VCaP (cell line): ENCODE measurements at regions not wholly inside any gene's neighbourhood (a gene's known extent, or its start where the extent isn't known, plus 50 kb on each side); places are given as distances from the start of the nearest gene placed in this dataset.
"Not testable (repeated sequence)": the region's sequence is repeated elsewhere in the genome, so short reads cannot be mapped to it uniquely, and the experiment has no call there.

Source experiments
- H3K27ac ChIP-seq: fragments of 450-650 bp; 2 replicates; pipeline ENCODE4 v1.5.1; 2017
- CTCF ChIP-seq: fragments of 450-650 bp; conservative IDR thresholded peaks from 2 replicates; pipeline ENCODE4 v1.5.1; 2017; ENCODE audit warnings: mild to moderate bottlenecking, moderate library complexity

GRCh38 chr13:42373048-42373812, 101.3 kb downstream of the AKAP11 start:
- no peak for TF ChIP-seq CTCF
- H3K27ac ChIP-seq = no peak overlapping the region

DNA sequence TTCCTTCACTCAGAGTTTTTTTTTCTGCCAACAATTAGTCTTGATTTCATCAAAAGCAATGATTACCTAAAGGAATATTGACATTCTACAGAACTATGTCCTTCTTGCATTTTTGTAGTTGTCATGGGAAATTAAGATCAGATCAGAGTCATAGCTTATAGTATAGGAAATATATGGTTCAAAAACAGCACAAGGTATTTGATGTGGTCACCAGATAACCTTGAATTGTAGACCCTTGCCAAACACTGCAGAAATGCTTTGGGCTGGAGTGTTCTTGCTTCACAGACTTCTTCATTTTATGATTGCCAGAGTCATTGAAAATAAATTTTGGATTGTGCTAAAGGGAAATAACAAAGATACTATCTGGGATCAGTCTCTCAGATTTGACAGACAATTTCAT, 103.7 kb downstream of the AKAP11 start:
- no peak for TF ChIP-seq CTCF
- H3K27ac ChIP-seq = no peak overlapping the region

- no peak for TF ChIP-seq CTCF
- H3K27ac ChIP-seq = no peak overlapping the region
Measured at GRCh38 chr13:42377640-42378382, 105.9 kb downstream of the AKAP11 start.

DNA sequence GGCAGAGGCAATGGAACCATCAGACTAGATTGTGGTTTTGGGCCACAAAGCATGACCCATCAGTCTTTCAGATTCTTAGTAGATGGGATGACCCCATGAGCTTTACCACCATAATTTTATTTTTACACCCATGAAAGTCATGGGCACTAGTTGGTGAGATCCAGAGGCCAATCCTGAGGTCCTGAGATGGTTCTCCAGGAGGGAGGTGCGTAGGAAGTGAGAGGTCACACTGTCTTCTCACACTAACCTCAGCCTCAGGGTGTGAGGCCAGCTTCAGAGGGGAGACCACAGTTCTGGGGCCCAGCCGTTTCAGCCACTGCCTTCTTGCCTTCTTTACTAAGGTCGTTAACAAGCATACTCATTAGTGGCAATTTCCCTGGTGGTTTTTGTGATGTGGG, 106.4 kb downstream of the AKAP11 start:
- no peak for TF ChIP-seq CTCF
- no peak overlapping the region for H3K27ac ChIP-seq

GRCh38 chr13:42379241-42379640, 107.3 kb downstream of the AKAP11 start:
- TF ChIP-seq CTCF = no peak
- no peak overlapping the region for H3K27ac ChIP-seq

- no peak for TF ChIP-seq CTCF
- H3K27ac ChIP-seq = no peak overlapping the region
Measured at GRCh38 chr13:42380420-42381164, 108.6 kb downstream of the AKAP11 start.

DNA sequence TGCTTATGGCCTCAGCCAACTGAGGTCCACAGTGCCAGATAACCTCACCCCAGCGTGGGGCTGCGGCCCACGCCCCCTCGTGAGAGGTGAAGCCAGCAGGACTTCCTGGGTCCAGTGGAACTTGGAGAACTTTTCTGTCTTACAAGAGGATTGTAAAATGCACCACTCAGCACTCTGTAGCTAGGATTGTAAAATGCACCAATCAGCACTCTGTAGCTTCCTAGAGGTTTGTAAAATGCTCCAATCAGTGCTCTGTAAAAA, 109.1 kb downstream of the AKAP11 start:
- H3K27ac ChIP-seq = no peak overlapping the region
- TF ChIP-seq CTCF = no peak

- H3K27ac ChIP-seq = not testable (repeated sequence)
Measured at GRCh38 chr13:42381426-42381825, 109.5 kb downstream of the AKAP11 start.
